OCI-LY3 (cell line): ENCODE measurements at regions not wholly inside any gene's neighbourhood (a gene's known extent, or its start where the extent isn't known, plus 50 kb on each side); places are given as distances from the start of the nearest gene placed in this dataset.

Experiments used
- EZH2phosphoT487 ChIP-seq: fragments of 200-600 bp; shearing (Covaris generic); IDR thresholded peaks from 2 replicates; pipeline ENCODE4 v1.6.1; 2018; ENCODE audit warnings: antibody characterized with exemption, mixed run types, low read depth
- TF ChIP-seq, protein P1 (sequence below): fragments of 200-600, 300-600 bp; sonication (generic); IDR thresholded peaks from 2 replicates; pipeline ENCODE4 v1.5.1; 2014; ENCODE audit warnings: antibody characterized with exemption, low read length, low read depth

DNA sequence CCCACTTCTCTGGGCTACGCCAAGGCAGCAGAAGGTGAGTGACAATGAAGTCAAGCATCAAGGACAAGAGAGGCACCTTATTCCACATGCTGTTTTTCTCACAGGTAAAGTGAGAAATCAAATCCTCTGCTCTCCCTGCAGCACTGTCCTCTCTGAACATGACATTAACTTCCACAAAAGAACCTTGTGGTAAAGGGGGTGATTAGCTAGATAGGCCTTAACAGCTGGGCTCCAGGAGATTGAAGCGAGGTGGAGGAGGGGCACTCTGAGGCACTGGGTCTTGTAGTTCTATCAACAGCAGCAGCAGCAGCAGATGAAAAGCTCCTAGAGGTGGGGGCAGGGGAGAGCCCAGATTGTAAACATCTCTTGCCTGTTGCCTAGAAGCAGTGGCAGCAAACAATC lies 96.8 kb upstream of the CXXC4 start:
- TF ChIP-seq, protein P1, sequence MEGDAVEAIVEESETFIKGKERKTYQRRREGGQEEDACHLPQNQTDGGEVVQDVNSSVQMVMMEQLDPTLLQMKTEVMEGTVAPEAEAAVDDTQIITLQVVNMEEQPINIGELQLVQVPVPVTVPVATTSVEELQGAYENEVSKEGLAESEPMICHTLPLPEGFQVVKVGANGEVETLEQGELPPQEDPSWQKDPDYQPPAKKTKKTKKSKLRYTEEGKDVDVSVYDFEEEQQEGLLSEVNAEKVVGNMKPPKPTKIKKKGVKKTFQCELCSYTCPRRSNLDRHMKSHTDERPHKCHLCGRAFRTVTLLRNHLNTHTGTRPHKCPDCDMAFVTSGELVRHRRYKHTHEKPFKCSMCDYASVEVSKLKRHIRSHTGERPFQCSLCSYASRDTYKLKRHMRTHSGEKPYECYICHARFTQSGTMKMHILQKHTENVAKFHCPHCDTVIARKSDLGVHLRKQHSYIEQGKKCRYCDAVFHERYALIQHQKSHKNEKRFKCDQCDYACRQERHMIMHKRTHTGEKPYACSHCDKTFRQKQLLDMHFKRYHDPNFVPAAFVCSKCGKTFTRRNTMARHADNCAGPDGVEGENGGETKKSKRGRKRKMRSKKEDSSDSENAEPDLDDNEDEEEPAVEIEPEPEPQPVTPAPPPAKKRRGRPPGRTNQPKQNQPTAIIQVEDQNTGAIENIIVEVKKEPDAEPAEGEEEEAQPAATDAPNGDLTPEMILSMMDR = no peak
- no peak for TF ChIP-seq EZH2phosphoT487
